ENCODE measurements at regions not wholly inside any gene's neighbourhood (a gene's known extent, or its start where the extent isn't known, plus 50 kb on each side); places are given as distances from the start of the nearest gene placed in this dataset.
A peak's percentile ranks its signal among the peaks of the same experiment; 100 is the strongest.

- H3K4me1 ChIP-seq (ENCODE audit: control insufficient read depth, insufficient read depth, low read length): no peaks in the 10 kb centered on the region
- WGBS: 88% methylated on average over 4 of the region's 4 CpGs
- H3K27ac ChIP-seq (ENCODE audit: low read length): no peak overlapping the region
- ATAC-seq (no peak), DNase-seq (no peak)
- intact Hi-C loops (cut with DNase I): no loop called here
- H3K27me3 ChIP-seq (ENCODE audit: control insufficient read depth, insufficient read depth): no peaks in the 10 kb centered on the region
- no peak overlapping the region for H3K4me3 ChIP-seq (ENCODE audit: low read length)
- H3K9me3 ChIP-seq (ENCODE audit: control insufficient read depth, low read length): no peaks in the 10 kb centered on the region
Observed at GRCh38 chr20:6245436-6245835, 122.6 kb upstream of the FERMT1 start.

GRCh38 chr20:6241591-6241990 is 118.8 kb upstream of the FERMT1 start:
- 97% methylated on average over 1 of the region's 1 CpG for WGBS
- DNase-seq (no peak), ATAC-seq (no peak)
- no peaks in the 10 kb centered on the region for H3K4me1 ChIP-seq (ENCODE audit: control insufficient read depth, insufficient read depth, low read length)
- H3K27ac ChIP-seq (ENCODE audit: low read length): no peak overlapping the region
- intact Hi-C loops (cut with DNase I): no loop called here
- H3K9me3 ChIP-seq (ENCODE audit: control insufficient read depth, low read length): no peaks in the 10 kb centered on the region
- H3K27me3 ChIP-seq (ENCODE audit: control insufficient read depth, insufficient read depth): no peaks in the 10 kb centered on the region
- H3K4me3 ChIP-seq (ENCODE audit: low read length): no peak overlapping the region

GRCh38 chr20:6240059-6240458 is 117.2 kb upstream of the FERMT1 start:
- Histone ChIP-seq H3K27me3 (ENCODE audit: control insufficient read depth, insufficient read depth) (no peaks in the 10 kb centered on the region), H3K27ac (ENCODE audit: low read length) (no peak overlapping the region), H3K9me3 (ENCODE audit: control insufficient read depth, low read length) (no peaks in the 10 kb centered on the region), H3K4me1 (ENCODE audit: control insufficient read depth, insufficient read depth, low read length) (no peaks in the 10 kb centered on the region), H3K4me3 (ENCODE audit: low read length) (no peak overlapping the region)
- ATAC-seq (no peak), DNase-seq (no peak)
- WGBS: 86% methylated on average over 3 of the region's 3 CpGs
- intact Hi-C loops (cut with DNase I): no loop called here

- no peak overlapping the region for H3K27ac ChIP-seq (ENCODE audit: low read length)
- no peaks in the 10 kb centered on the region for H3K27me3 ChIP-seq (ENCODE audit: control insufficient read depth, insufficient read depth)
- no peaks in the 10 kb centered on the region for H3K9me3 ChIP-seq (ENCODE audit: control insufficient read depth, low read length)
- no peaks in the 10 kb centered on the region for H3K4me1 ChIP-seq (ENCODE audit: control insufficient read depth, insufficient read depth, low read length)
- 66% methylated on average over 6 of the region's 6 CpGs for WGBS
- intact Hi-C loops (cut with DNase I): no loop called here
- ATAC-seq (no peak), DNase-seq (no peak)
- no peak overlapping the region for H3K4me3 ChIP-seq (ENCODE audit: low read length)
Observed at GRCh38 chr20:6238421-6238820, 115.6 kb upstream of the FERMT1 start.

GRCh38 chr20:6235510-6235909 is 112.7 kb upstream of the FERMT1 start:
- WGBS: 96% methylated on average over 1 of the region's 1 CpG
- H3K4me1 ChIP-seq (ENCODE audit: control insufficient read depth, insufficient read depth, low read length): no peaks in the 10 kb centered on the region
- H3K27me3 ChIP-seq (ENCODE audit: control insufficient read depth, insufficient read depth): no peaks in the 10 kb centered on the region
- no peaks in the 10 kb centered on the region for H3K9me3 ChIP-seq (ENCODE audit: control insufficient read depth, low read length)
- intact Hi-C loops (cut with DNase I): no loop called here
- H3K27ac ChIP-seq (ENCODE audit: low read length): no peak overlapping the region
- no peak overlapping the region for H3K4me3 ChIP-seq (ENCODE audit: low read length)
- DNase-seq: no peak
- no peak for ATAC-seq

GRCh38 chr20:6232436-6232835 is 109.6 kb upstream of the FERMT1 start:
- no peak for ATAC-seq
- no peak overlapping the region for H3K4me3 ChIP-seq (ENCODE audit: low read length)

GRCh38 chr20:6231556-6231955 is 108.7 kb upstream of the FERMT1 start:
- Histone ChIP-seq H3K27me3 (ENCODE audit: control insufficient read depth, insufficient read depth) (no peaks in the 10 kb centered on the region), H3K27ac (ENCODE audit: low read length) (no peak overlapping the region), H3K9me3 (ENCODE audit: control insufficient read depth, low read length) (no peaks in the 10 kb centered on the region), H3K4me1 (ENCODE audit: control insufficient read depth, insufficient read depth, low read length) (no peaks in the 10 kb centered on the region), H3K4me3 (ENCODE audit: low read length) (no peak overlapping the region)
- 26% methylated on average over 2 of the region's 2 CpGs for whole genome bisulfite sequencing
- DNase-seq (no peak), ATAC-seq (no peak)
- intact Hi-C loops (cut with DNase I): no loop called here

More at GRCh38 chr20:6232436-6232835, 109.6 kb upstream of the FERMT1 start:
- DNase-seq: no peak
- Histone ChIP-seq H3K9me3 (ENCODE audit: control insufficient read depth, low read length) (no peaks in the 10 kb centered on the region), H3K27ac (ENCODE audit: low read length) (no peak overlapping the region), H3K27me3 (ENCODE audit: control insufficient read depth, insufficient read depth) (no peaks in the 10 kb centered on the region), H3K4me1 (ENCODE audit: control insufficient read depth, insufficient read depth, low read length) (no peaks in the 10 kb centered on the region)
- WGBS: 87% methylated on average over 3 of the region's 3 CpGs
- intact Hi-C loops (cut with DNase I): no loop called here

GRCh38 chr20:6228302-6228843 is 105.5 kb upstream of the FERMT1 start:
- DNase-seq (no peak), ATAC-seq (no peak)
- no peak overlapping the region for H3K27ac ChIP-seq (ENCODE audit: low read length)
- no peak overlapping the region for H3K4me3 ChIP-seq (ENCODE audit: low read length)
- no peaks in the 10 kb centered on the region for H3K4me1 ChIP-seq (ENCODE audit: control insufficient read depth, insufficient read depth, low read length)
- WGBS: 68% methylated on average over 2 of the region's 2 CpGs
- no peaks in the 10 kb centered on the region for H3K27me3 ChIP-seq (ENCODE audit: control insufficient read depth, insufficient read depth)
- intact Hi-C loops (cut with DNase I): no loop called here
- no peaks in the 10 kb centered on the region for H3K9me3 ChIP-seq (ENCODE audit: control insufficient read depth, low read length)

- Histone ChIP-seq H3K4me3 (ENCODE audit: low read length) (no peak overlapping the region), H3K9me3 (ENCODE audit: control insufficient read depth, low read length) (no peaks in the 10 kb centered on the region), H3K27me3 (ENCODE audit: control insufficient read depth, insufficient read depth) (no peaks in the 10 kb centered on the region), H3K4me1 (ENCODE audit: control insufficient read depth, insufficient read depth, low read length) (no peaks in the 10 kb centered on the region), H3K27ac (ENCODE audit: low read length) (no peak overlapping the region)
- no peak for DNase-seq
- no peak for ATAC-seq
- WGBS: 96% methylated on average over 22 of the region's 22 CpGs
- intact Hi-C loops (cut with DNase I): no loop called here
Observed at GRCh38 chr20:6213311-6213710, 90.5 kb upstream of the FERMT1 start.

GRCh38 chr20:6212903-6213302 is 90.1 kb upstream of the FERMT1 start:
- 97% methylated on average over 23 of the region's 24 CpGs for WGBS

GRCh38 chr20:6209093-6209492 is 86.3 kb upstream of the FERMT1 start:
- H3K4me3 ChIP-seq (ENCODE audit: low read length): no peak overlapping the region
- H3K27me3 ChIP-seq (ENCODE audit: control insufficient read depth, insufficient read depth): no peaks in the 10 kb centered on the region
- H3K4me1 ChIP-seq (ENCODE audit: control insufficient read depth, insufficient read depth, low read length): no peaks in the 10 kb centered on the region
- intact Hi-C loops (cut with DNase I): no loop called here
- no peak for DNase-seq
- no peak for ATAC-seq
- no peak overlapping the region for H3K27ac ChIP-seq (ENCODE audit: low read length)
- peaks cover 4% of the 10 kb centered on the region for H3K9me3 ChIP-seq (ENCODE audit: control insufficient read depth, low read length)

More at GRCh38 chr20:6212903-6213302, 90.1 kb upstream of the FERMT1 start:
- ATAC-seq (no peak), DNase-seq (peak in 1 of 3 donors; percentile 44)
- H3K27ac ChIP-seq (ENCODE audit: low read length): no peak overlapping the region
- H3K27me3 ChIP-seq (ENCODE audit: control insufficient read depth, insufficient read depth): no peaks in the 10 kb centered on the region
- no peak overlapping the region for H3K4me3 ChIP-seq (ENCODE audit: low read length)
- no peaks in the 10 kb centered on the region for H3K4me1 ChIP-seq (ENCODE audit: control insufficient read depth, insufficient read depth, low read length)
- intact Hi-C loops (cut with DNase I): no loop called here
- H3K9me3 ChIP-seq (ENCODE audit: control insufficient read depth, low read length): peaks cover 2% of the 10 kb centered on the region

GRCh38 chr20:6200092-6200491 is 77.3 kb upstream of the FERMT1 start:
- ATAC-seq (no peak), DNase-seq (no peak)
- Histone ChIP-seq H3K9me3 (ENCODE audit: control insufficient read depth, low read length) (no peaks in the 10 kb centered on the region), H3K27ac (ENCODE audit: low read length) (no peak overlapping the region), H3K27me3 (ENCODE audit: control insufficient read depth, insufficient read depth) (no peaks in the 10 kb centered on the region), H3K4me3 (ENCODE audit: low read length) (no peak overlapping the region), H3K4me1 (ENCODE audit: control insufficient read depth, insufficient read depth, low read length) (no peaks in the 10 kb centered on the region)
- intact Hi-C loops (cut with DNase I): no loop called here
- 51% methylated on average over 5 of the region's 5 CpGs for WGBS

All from right cardiac atrium (tissue), 5 donors.